GM12878 (cell line): ENCODE measurements at regions not wholly inside any gene's neighbourhood (a gene's known extent, or its start where the extent isn't known, plus 50 kb on each side); places are given as distances from the start of the nearest gene placed in this dataset.

Source experiments
- ATAC-seq: fragments of 200-7000 bp; cut with Tn5 transposase; 3 replicates; pipeline ENCODE4 v1.9.1; 2020; ENCODE audit warnings: mild to moderate bottlenecking, moderate library complexity
- BruUV-seq: library from RNA; stranded (reverse); fragments of 400-500 nt; replicated peaks from 2 replicates; lab custom pipeline; 2021; lab: Mats Ljungman, UMichigan
- CTCF ChIA-PET: fragments of 300-600 bp; sonication (Branson Sonifier 250); formaldehyde crosslinking; extraction: SDS; loops from one replicate; lab custom pipeline; 2021; ENCODE audit warnings: inconsistent platforms; lab: Yijun Ruan, JAX
- POLR2A ChIA-PET: fragments of 350-600 bp; formaldehyde crosslinking; extraction: SDS; loops from one replicate; lab custom pipeline; 2021; ENCODE audit warnings: inconsistent platforms; lab: Charles Lee
- RAD21 ChIA-PET: fragments of 300-600 bp; sonication (Branson Sonifier 250); formaldehyde crosslinking; loops from one replicate; lab custom pipeline; 2023; ENCODE audit warnings: antibody characterized with exemption; ENCODE audit not compliant: unreplicated experiment; lab: Charles Lee
- SMC1A ChIA-PET: fragments of 300-600 bp; sonication (Branson Sonifier 250); formaldehyde crosslinking; loops from one replicate; lab custom pipeline; 2023; ENCODE audit not compliant: unreplicated experiment, uncharacterized antibody; lab: Charles Lee
- DNase-seq: peaks from one replicate; pipeline ENCODE4 v3.0.0-alpha.2; 2011; ENCODE audit warnings: low read depth, low spot score
- FAIRE-seq: peaks from 3 replicates; lab custom pipeline; 2011; peaks lifted over from hg19 to GRCh38; lab: Jason Lieb, UNC
- H2AFZ ChIP-seq: 2 replicates; pipeline ENCODE4 v1.6.0; 2011; ENCODE audit warnings: low read depth, low read length, control low read depth; ENCODE audit not compliant: control insufficient read depth
- H3K27ac ChIP-seq: 2 replicates; pipeline ENCODE4 v1.5.1; 2011; ENCODE audit warnings: control low read depth; ENCODE audit not compliant: control insufficient read depth, insufficient read depth
- H3K27me3 ChIP-seq, 2 experiments: replicated peaks in 1 of 2; 2 replicates each; pipeline versions ENCODE4 v1.6.0 to v1.6.1; 2011; ENCODE audit warnings: low read length in 1 of 2; ENCODE audit not compliant: control insufficient read depth in 2 of 2, insufficient read depth in 2 of 2
- H3K36me3 ChIP-seq, 2 experiments: 2 replicates each; pipeline ENCODE4 v1.5.1; 2011; ENCODE audit warnings: low read length in 1 of 2; ENCODE audit not compliant: control insufficient read depth in 2 of 2, insufficient read depth in 2 of 2
- H3K4me1 ChIP-seq: 2 replicates; pipeline ENCODE4 v1.6.1; 2011; ENCODE audit warnings: mild to moderate bottlenecking, low read length, moderate library complexity, mixed read lengths; ENCODE audit not compliant: control insufficient read depth, insufficient read depth
- H3K4me2 ChIP-seq: 2 replicates; pipeline ENCODE4 v1.6.0; 2011; ENCODE audit warnings: control low read depth; ENCODE audit not compliant: control insufficient read depth, insufficient read depth
- H3K4me3 ChIP-seq: fragments of 200-600 bp; sonication (generic); 2 replicates; pipeline ENCODE4 v1.5.1; 2016
- H3K79me2 ChIP-seq: 2 replicates; pipeline ENCODE4 v1.6.0; 2011; ENCODE audit warnings: low read length; ENCODE audit not compliant: control insufficient read depth, insufficient read depth
- H3K9ac ChIP-seq: 2 replicates; pipeline ENCODE4 v1.8.0; 2011; ENCODE audit warnings: low read length, control low read depth, mixed read lengths; ENCODE audit not compliant: control insufficient read depth, insufficient read depth
- H3K9me3 ChIP-seq: replicated peaks from 3 replicates; pipeline ENCODE4 v1.5.1; 2011; ENCODE audit warnings: mild to moderate bottlenecking, low read length; ENCODE audit not compliant: control insufficient read depth, insufficient read depth
- H4K20me1 ChIP-seq: 2 replicates; pipeline ENCODE4 v1.6.0; 2011; ENCODE audit not compliant: control insufficient read depth, insufficient read depth
- BACH1 ChIP-seq: fragments of 450-650 bp; IDR thresholded peaks from 2 replicates; pipeline ENCODE4 v1.6.1; 2017; ENCODE audit warnings: mild to moderate bottlenecking, borderline replicate concordance
- BCL11A ChIP-seq: IDR thresholded peaks from 2 replicates; pipeline ENCODE4 v1.6.1; 2011; ENCODE audit warnings: low read depth, low read length
- CBFB ChIP-seq: IDR thresholded peaks from 2 replicates; pipeline ENCODE4 v1.6.1; 2016; ENCODE audit warnings: antibody characterized with exemption, low read depth
- CBX3 ChIP-seq: fragments of 200-600 bp; sonication (generic); IDR thresholded peaks from 2 replicates; pipeline ENCODE4 v1.6.1; 2016; ENCODE audit warnings: low read depth, borderline replicate concordance
- EP300 ChIP-seq, 2 experiments: fragments of 150-350 bp in 1 of 2; IDR thresholded peaks; 2 replicates each; pipeline ENCODE4 v1.6.1; 2011 to 2012; ENCODE audit warnings: low read depth in 2 of 2, low read length in 2 of 2, borderline replicate concordance in 1 of 2, improper control_type of control experiment in 1 of 2, inconsistent platforms in 1 of 2; ENCODE audit not compliant: control insufficient read depth in 1 of 2
- ETV6 ChIP-seq, 2 experiments: fragments of 450-650 bp in 1 of 2; IDR thresholded peaks in 1 of 2; conservative IDR thresholded peaks in 1 of 2; 2 replicates each; pipeline ENCODE4 v1.6.1; 2014; ENCODE audit warnings: antibody characterized with exemption in 1 of 2, borderline replicate concordance in 1 of 2, low read depth in 1 of 2, mild to moderate bottlenecking in 1 of 2, moderate library complexity in 1 of 2
- PAX5 ChIP-seq: IDR thresholded peaks from 2 replicates; pipeline ENCODE4 v1.6.1; 2011; ENCODE audit warnings: low read depth, low read length, borderline replicate concordance
- STAT1 ChIP-seq: fragments of 450-650 bp; conservative IDR thresholded peaks from 2 replicates; pipeline ENCODE4 v1.6.1; 2014; ENCODE audit warnings: antibody characterized with exemption, mild to moderate bottlenecking
- STAT3 ChIP-seq: IDR thresholded peaks from 2 replicates; pipeline ENCODE4 v1.6.1; 2011; ENCODE audit warnings: low read depth, low read length, improper control_type of control experiment
- TCF3 ChIP-seq: IDR thresholded peaks from 2 replicates; pipeline ENCODE4 v1.6.1; 2012; ENCODE audit warnings: low read depth, mild to moderate bottlenecking, low read length, borderline replicate concordance; ENCODE audit not compliant: insufficient read depth
- WRNIP1 ChIP-seq: IDR thresholded peaks from 2 replicates; pipeline ENCODE4 v1.6.1; 2011; ENCODE audit warnings: low read depth, low read length, improper control_type of control experiment, borderline replicate concordance
- ZNF24 ChIP-seq: fragments of 450-650 bp; IDR thresholded peaks from 2 replicates; pipeline ENCODE4 v1.6.1; 2017; ENCODE audit warnings: antibody characterized with exemption, mild to moderate bottlenecking
- in situ Hi-C: fragments of 300-500 bp; cut with MboI; formaldehyde crosslinking; loops from 9 replicates; pipeline ENCODE4 v1.14.3; 2018; ENCODE audit warnings: mixed read lengths
- intact Hi-C: fragments of 100-400 bp; cut with micrococcal nuclease; formaldehyde crosslinking; loops from one replicate; pipeline ENCODE4 v1.14.2; 2022; ENCODE audit not compliant: unreplicated experiment
- TF ChIP-seq, protein P1 (sequence below): IDR thresholded peaks from 2 replicates; pipeline ENCODE4 v1.6.1; 2011; ENCODE audit warnings: low read depth, low read length, improper control_type of control experiment, borderline replicate concordance
- TF ChIP-seq, protein P2 (sequence below), 3 experiments: IDR thresholded peaks in 2 of 3; conservative IDR thresholded peaks in 1 of 3; 2 replicates each; pipeline ENCODE4 v1.5.1; 2011; ENCODE audit warnings: low read depth in 3 of 3, low read length in 3 of 3, mild to moderate bottlenecking in 3 of 3, control low read depth in 2 of 3, moderate library complexity in 2 of 3, inconsistent platforms in 1 of 3, mixed read lengths in 1 of 3; ENCODE audit not compliant: control insufficient read depth in 2 of 3, insufficient read depth in 1 of 3; ENCODE audit errors: extremely low read depth in 1 of 3
- TF ChIP-seq, protein P3 (sequence below): IDR thresholded peaks from 2 replicates; pipeline ENCODE4 v1.6.1; 2012; ENCODE audit warnings: low read depth, low read length, improper control_type of control experiment
- TF ChIP-seq, protein P4 (sequence below): IDR thresholded peaks from 2 replicates; pipeline ENCODE4 v1.6.1; 2012; ENCODE audit warnings: low read depth, low read length, improper control_type of control experiment
- TF ChIP-seq, protein P5 (sequence below): IDR thresholded peaks from 2 replicates; pipeline ENCODE4 v1.6.1; 2011; ENCODE audit warnings: borderline replicate concordance, low read depth, mild to moderate bottlenecking, moderate library complexity, mixed read lengths, low read length; ENCODE audit not compliant: insufficient read depth; ENCODE audit errors: extremely low read length

DNA sequence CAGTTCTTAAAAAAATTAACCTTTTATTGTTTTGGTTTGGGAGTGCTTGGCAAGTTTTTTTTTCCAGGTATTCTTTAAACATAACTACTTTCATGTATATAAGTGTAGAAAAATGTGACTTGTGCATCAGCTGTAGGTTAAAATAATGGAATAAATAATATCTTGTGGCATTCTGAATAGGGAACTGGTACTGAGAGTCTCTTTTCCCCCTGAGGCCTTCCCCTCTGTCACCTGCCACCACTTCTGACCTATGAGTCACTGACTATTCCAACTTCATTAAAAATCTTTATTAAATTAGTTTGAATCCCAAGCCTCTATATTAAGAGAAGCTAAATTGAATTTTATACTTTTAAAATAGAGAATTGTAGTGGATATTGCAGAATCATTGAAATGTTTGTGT lies 805.7 kb downstream of the METTL15 start:
- POLR2A ChIA-PET = no interaction called here
- intact Hi-C loops (no loop called here), in situ Hi-C loops (no loop called here)
- RAD21 ChIA-PET = no interaction called here
- Histone ChIP-seq H3K4me1 (no peaks in the 10 kb centered on the region), H2AFZ (no peak overlapping the region), H3K9me3 (no peaks in the 10 kb centered on the region), H3K79me2 (no peaks in the 10 kb centered on the region), H3K9ac (no peak overlapping the region), H3K4me3 (no peak overlapping the region), H3K4me2 (no peak overlapping the region), H4K20me1 (no peaks in the 10 kb centered on the region), H3K27ac (no peak overlapping the region), H3K36me3 (no peaks in the 10 kb centered on the region), H3K27me3 (no peaks in the 10 kb centered on the region)
- CTCF ChIA-PET = no interaction called here
- ATAC-seq = no peak
- TF ChIP-seq, protein P1, sequence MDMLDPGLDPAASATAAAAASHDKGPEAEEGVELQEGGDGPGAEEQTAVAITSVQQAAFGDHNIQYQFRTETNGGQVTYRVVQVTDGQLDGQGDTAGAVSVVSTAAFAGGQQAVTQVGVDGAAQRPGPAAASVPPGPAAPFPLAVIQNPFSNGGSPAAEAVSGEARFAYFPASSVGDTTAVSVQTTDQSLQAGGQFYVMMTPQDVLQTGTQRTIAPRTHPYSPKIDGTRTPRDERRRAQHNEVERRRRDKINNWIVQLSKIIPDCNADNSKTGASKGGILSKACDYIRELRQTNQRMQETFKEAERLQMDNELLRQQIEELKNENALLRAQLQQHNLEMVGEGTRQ = no peak
- TF ChIP-seq STAT1 = no peak
- TF ChIP-seq, protein P2, sequence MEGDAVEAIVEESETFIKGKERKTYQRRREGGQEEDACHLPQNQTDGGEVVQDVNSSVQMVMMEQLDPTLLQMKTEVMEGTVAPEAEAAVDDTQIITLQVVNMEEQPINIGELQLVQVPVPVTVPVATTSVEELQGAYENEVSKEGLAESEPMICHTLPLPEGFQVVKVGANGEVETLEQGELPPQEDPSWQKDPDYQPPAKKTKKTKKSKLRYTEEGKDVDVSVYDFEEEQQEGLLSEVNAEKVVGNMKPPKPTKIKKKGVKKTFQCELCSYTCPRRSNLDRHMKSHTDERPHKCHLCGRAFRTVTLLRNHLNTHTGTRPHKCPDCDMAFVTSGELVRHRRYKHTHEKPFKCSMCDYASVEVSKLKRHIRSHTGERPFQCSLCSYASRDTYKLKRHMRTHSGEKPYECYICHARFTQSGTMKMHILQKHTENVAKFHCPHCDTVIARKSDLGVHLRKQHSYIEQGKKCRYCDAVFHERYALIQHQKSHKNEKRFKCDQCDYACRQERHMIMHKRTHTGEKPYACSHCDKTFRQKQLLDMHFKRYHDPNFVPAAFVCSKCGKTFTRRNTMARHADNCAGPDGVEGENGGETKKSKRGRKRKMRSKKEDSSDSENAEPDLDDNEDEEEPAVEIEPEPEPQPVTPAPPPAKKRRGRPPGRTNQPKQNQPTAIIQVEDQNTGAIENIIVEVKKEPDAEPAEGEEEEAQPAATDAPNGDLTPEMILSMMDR (IDR thresholded peaks at IDR 0.05 in 2 of 3, conservative IDR thresholded peaks at IDR 0.05 in 1 of 3; ENCODE audit: control insufficient read depth in 2 of 3, extremely low read depth in 1 of 3, insufficient read depth in 1 of 3, low read depth in 3 of 3, low read length in 3 of 3) = no peak
- no peak for TF ChIP-seq WRNIP1
- TF ChIP-seq, protein P3, sequence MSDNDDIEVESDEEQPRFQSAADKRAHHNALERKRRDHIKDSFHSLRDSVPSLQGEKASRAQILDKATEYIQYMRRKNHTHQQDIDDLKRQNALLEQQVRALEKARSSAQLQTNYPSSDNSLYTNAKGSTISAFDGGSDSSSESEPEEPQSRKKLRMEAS = no peak
- no peak for TF ChIP-seq BCL11A
- TF ChIP-seq, protein P4, sequence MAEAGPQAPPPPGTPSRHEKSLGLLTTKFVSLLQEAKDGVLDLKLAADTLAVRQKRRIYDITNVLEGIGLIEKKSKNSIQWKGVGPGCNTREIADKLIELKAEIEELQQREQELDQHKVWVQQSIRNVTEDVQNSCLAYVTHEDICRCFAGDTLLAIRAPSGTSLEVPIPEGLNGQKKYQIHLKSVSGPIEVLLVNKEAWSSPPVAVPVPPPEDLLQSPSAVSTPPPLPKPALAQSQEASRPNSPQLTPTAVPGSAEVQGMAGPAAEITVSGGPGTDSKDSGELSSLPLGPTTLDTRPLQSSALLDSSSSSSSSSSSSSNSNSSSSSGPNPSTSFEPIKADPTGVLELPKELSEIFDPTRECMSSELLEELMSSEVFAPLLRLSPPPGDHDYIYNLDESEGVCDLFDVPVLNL = no peak
- no peak for TF ChIP-seq ETV6 (conservative IDR thresholded peaks at IDR 0.05 in 1 of 2, IDR thresholded peaks at IDR 0.05 in 1 of 2; ENCODE audit: borderline replicate concordance in 1 of 2, low read depth in 1 of 2)
- TF ChIP-seq ZNF24 = no peak
- no peak for TF ChIP-seq TCF3
- no peak for TF ChIP-seq BACH1
- TF ChIP-seq EP300 (IDR thresholded peaks at IDR 0.05; ENCODE audit: borderline replicate concordance in 1 of 2, control insufficient read depth in 1 of 2, low read depth in 2 of 2, low read length in 2 of 2) = no peak
- TF ChIP-seq CBX3 = no peak
- TF ChIP-seq STAT3 = no peak
- no peak for TF ChIP-seq PAX5
- TF ChIP-seq, protein P5, sequence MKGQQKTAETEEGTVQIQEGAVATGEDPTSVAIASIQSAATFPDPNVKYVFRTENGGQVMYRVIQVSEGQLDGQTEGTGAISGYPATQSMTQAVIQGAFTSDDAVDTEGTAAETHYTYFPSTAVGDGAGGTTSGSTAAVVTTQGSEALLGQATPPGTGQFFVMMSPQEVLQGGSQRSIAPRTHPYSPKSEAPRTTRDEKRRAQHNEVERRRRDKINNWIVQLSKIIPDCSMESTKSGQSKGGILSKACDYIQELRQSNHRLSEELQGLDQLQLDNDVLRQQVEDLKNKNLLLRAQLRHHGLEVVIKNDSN = no peak
- TF ChIP-seq CBFB = no peak
- no TSS peak for BruUV-seq
- no peak for DNase-seq
- no peak for FAIRE-seq
- SMC1A ChIA-PET = no interaction called here
